Caco-2 (cell line): ENCODE measurements at regions not wholly inside any gene's neighbourhood (a gene's known extent, or its start where the extent isn't known, plus 50 kb on each side); places are given as distances from the start of the nearest gene placed in this dataset.

Experiments used
- BruUV-seq: library from RNA; stranded (reverse); fragments of 400-500 nt; replicated peaks from 2 replicates; lab custom pipeline; 2021; lab: Mats Ljungman, UMichigan
- CTCF ChIA-PET: fragments of 300-600 bp; sonication (Branson Sonifier 250); formaldehyde crosslinking; loops from one replicate; lab custom pipeline; 2022; ENCODE audit warnings: antibody characterized with exemption; lab: Charles Lee
- POLR2A ChIA-PET: fragments of 300-600 bp; sonication (Branson Sonifier 250); formaldehyde crosslinking; loops from one replicate; lab custom pipeline; 2022; ENCODE audit warnings: antibody characterized with exemption; lab: Charles Lee
- DNase-seq, 2 experiments: peaks; one replicate each; pipeline versions ENCODE4 v3.0.0 to v3.0.0-alpha.2; 2020 to 2022
- H3K27me3 ChIP-seq: replicated peaks from 2 replicates; pipeline ENCODE4 v1.6.0; 2011; ENCODE audit warnings: low read length; ENCODE audit not compliant: control insufficient read depth, insufficient read depth
- H3K36me3 ChIP-seq: 2 replicates; pipeline ENCODE4 v1.5.1; 2011; ENCODE audit warnings: low read length; ENCODE audit not compliant: control insufficient read depth, insufficient read depth
- H3K4me1 ChIP-seq: fragments of 250-450 bp; sonication (Bioruptor Pico); 2 replicates; pipeline ENCODE4 v1.5.1; 2020; ENCODE audit warnings: mild to moderate bottlenecking
- H3K4me3 ChIP-seq: 2 replicates; pipeline ENCODE4 v1.5.1; 2011; ENCODE audit warnings: low read depth, mild to moderate bottlenecking, control low read depth, low read length
- H3K9me3 ChIP-seq: fragments of 250-450 bp; sonication (Bioruptor Pico); 2 replicates; pipeline ENCODE4 v1.5.1; 2020; ENCODE audit warnings: mild to moderate bottlenecking, moderate library complexity
- H3K27ac Mint-ChIP-seq: one replicate; pipeline ENCODE4 v1.8.0; 2022; ENCODE audit warnings: mixed read lengths; ENCODE audit not compliant: unreplicated experiment
- H3K27me3 Mint-ChIP-seq: one replicate; pipeline ENCODE4 v1.8.0; 2022; ENCODE audit warnings: mixed read lengths; ENCODE audit not compliant: insufficient read depth, unreplicated experiment
- H3K36me3 Mint-ChIP-seq: one replicate; pipeline ENCODE4 v1.8.0; 2022; ENCODE audit warnings: mild to moderate bottlenecking, mixed read lengths; ENCODE audit not compliant: insufficient read depth, unreplicated experiment
- H3K4me1 Mint-ChIP-seq: one replicate; pipeline ENCODE4 v1.8.0; 2022; ENCODE audit warnings: low read depth, mixed read lengths; ENCODE audit not compliant: unreplicated experiment
- H3K4me3 Mint-ChIP-seq: one replicate; pipeline ENCODE4 v1.8.0; 2022; ENCODE audit warnings: mild to moderate bottlenecking, moderate library complexity, mixed read lengths; ENCODE audit not compliant: unreplicated experiment
- H3K9me3 Mint-ChIP-seq: one replicate; pipeline ENCODE4 v1.8.0; 2022; ENCODE audit warnings: mixed read lengths; ENCODE audit not compliant: unreplicated experiment
- intact Hi-C: fragments of 100-400 bp; cut with micrococcal nuclease; formaldehyde crosslinking; loops from one replicate; pipeline ENCODE4 v1.10.0; 2022; ENCODE audit not compliant: unreplicated experiment
- TF ChIP-seq, protein P1 (sequence below), 2 experiments: fragments of 200-600 bp in 1 of 2; IDR thresholded peaks; 1 replicate in 1 of 2; 2 replicates in 1 of 2; pipeline versions ENCODE4 v1.5.1 to v1.8.0; 2011 to 2022; ENCODE audit warnings: antibody characterized with exemption in 1 of 2, control low read depth in 1 of 2, inconsistent platforms in 1 of 2, low read depth in 1 of 2, low read length in 1 of 2, mild to moderate bottlenecking in 1 of 2, moderate library complexity in 1 of 2; ENCODE audit not compliant: insufficient read depth in 1 of 2, severe bottlenecking in 1 of 2, unreplicated experiment in 1 of 2

DNA sequence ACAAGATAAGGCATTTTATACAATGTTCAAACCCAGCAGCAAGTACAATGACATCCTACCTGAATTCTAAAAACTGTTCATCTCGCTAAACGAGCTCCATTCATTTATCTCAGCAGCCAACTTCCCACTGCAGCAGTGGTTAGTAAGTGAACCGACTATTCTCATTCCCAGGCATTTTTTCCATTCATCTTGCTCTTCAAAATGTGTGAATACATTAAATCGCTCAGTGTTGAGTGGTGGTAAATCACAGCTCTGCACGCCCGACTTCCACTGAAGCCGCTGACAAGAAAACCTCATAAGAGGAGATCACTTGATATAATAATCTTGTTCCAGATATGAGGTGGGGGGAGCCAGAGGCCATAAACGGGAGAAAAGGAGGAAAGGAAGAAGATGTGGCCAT, 746.2 kb upstream of the USP15 start:
- intact Hi-C loops: no loop called here
- peaks cover 6% of the 10 kb centered on the region for H3K27me3 Mint-ChIP-seq
- H3K9me3 Mint-ChIP-seq: no peaks in the 10 kb centered on the region
- Histone ChIP-seq H3K9me3 (no peaks in the 10 kb centered on the region), H3K4me3 (no peak overlapping the region), H3K27me3 (no peaks in the 10 kb centered on the region), H3K4me1 (no peaks in the 10 kb centered on the region), H3K36me3 (no peaks in the 10 kb centered on the region)
- no TSS peak for BruUV-seq
- no peak overlapping the region for H3K27ac Mint-ChIP-seq
- no peak overlapping the region for H3K4me3 Mint-ChIP-seq
- H3K36me3 Mint-ChIP-seq: no peaks in the 10 kb centered on the region
- H3K4me1 Mint-ChIP-seq: no peaks in the 10 kb centered on the region
- ChIA-PET POLR2A (no interaction called here), CTCF (no interaction called here)
- TF ChIP-seq, protein P1, sequence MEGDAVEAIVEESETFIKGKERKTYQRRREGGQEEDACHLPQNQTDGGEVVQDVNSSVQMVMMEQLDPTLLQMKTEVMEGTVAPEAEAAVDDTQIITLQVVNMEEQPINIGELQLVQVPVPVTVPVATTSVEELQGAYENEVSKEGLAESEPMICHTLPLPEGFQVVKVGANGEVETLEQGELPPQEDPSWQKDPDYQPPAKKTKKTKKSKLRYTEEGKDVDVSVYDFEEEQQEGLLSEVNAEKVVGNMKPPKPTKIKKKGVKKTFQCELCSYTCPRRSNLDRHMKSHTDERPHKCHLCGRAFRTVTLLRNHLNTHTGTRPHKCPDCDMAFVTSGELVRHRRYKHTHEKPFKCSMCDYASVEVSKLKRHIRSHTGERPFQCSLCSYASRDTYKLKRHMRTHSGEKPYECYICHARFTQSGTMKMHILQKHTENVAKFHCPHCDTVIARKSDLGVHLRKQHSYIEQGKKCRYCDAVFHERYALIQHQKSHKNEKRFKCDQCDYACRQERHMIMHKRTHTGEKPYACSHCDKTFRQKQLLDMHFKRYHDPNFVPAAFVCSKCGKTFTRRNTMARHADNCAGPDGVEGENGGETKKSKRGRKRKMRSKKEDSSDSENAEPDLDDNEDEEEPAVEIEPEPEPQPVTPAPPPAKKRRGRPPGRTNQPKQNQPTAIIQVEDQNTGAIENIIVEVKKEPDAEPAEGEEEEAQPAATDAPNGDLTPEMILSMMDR (IDR thresholded peaks at IDR 0.05; ENCODE audit: insufficient read depth in 1 of 2, low read depth in 1 of 2, low read length in 1 of 2, severe bottlenecking in 1 of 2, unreplicated experiment in 1 of 2): no peak
- no peak for DNase-seq

DNA sequence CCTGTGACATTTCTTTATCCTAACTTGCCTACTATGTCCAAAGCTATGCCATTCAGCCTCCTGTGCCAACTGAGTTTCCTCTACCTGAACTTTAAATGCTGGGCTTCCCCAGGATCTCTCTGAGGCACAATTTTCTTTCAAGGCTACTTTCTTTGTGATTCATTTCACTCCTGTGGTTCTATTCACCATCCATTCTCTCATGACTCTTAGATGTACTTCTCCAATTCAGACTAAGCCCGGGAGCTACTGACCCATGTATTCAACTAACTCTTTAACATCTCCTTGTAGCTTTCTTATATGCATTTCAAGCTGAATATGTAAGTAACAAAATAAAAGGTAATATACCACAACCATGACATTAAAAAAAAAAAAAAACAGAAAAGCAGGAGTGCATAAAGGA, 738.9 kb upstream of the USP15 start:
- Mint-ChIP-seq H3K4me3 (no peak overlapping the region), H3K36me3 (no peaks in the 10 kb centered on the region), H3K27me3 (peaks cover 12% of the 10 kb centered on the region), H3K27ac (no peak overlapping the region), H3K4me1 (no peaks in the 10 kb centered on the region), H3K9me3 (no peaks in the 10 kb centered on the region)
- no TSS peak for BruUV-seq
- H3K27me3 ChIP-seq: no peaks in the 10 kb centered on the region
- no peaks in the 10 kb centered on the region for H3K4me1 ChIP-seq
- no peaks in the 10 kb centered on the region for H3K36me3 ChIP-seq
- intact Hi-C loops: no loop called here
- no peaks in the 10 kb centered on the region for H3K9me3 ChIP-seq
- TF ChIP-seq, protein P1 (IDR thresholded peaks at IDR 0.05; ENCODE audit: insufficient read depth in 1 of 2, low read depth in 1 of 2, low read length in 1 of 2, severe bottlenecking in 1 of 2, unreplicated experiment in 1 of 2): no peak
- no peak for DNase-seq
- ChIA-PET POLR2A (no interaction called here), CTCF (no interaction called here)
- H3K4me3 ChIP-seq: no peak overlapping the region

DNA sequence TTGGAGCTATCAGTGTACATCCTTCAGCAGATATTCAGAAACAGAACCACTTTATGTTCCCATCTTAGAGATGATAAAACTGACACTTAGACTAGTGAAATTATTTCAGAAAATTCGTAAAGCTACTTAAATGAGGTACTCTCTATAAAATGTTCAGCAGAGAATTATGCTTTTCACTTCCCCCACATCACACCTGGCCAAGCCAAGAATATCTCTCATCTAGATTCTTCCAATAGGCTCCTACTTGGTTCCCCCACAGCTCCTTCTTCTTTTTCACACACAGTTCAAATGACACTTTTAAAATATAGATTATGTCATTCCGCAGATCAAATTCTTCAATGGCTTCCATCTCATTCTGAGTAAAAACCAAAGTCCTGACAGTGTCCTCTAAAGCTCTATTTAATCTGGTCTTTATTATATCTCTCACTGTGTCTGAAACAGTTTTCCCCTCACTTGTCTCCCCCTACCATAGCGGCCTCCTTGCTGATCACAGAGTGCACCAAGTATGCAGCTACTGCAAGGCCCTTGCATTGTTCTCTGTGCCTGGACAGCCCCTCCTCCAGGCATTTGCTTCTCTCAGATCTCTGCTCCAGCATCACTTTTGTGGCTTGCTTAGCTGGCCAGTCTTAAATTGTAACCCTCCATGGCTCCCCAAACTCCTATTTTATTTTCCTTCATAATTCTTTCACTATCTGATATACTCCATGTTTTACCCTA, 736.8 kb upstream of the USP15 start:
- intact Hi-C loops: no loop called here
- TF ChIP-seq, protein P1 (IDR thresholded peaks at IDR 0.05; ENCODE audit: insufficient read depth in 1 of 2, low read depth in 1 of 2, low read length in 1 of 2, severe bottlenecking in 1 of 2, unreplicated experiment in 1 of 2): no peak
- DNase-seq: no peak
- Mint-ChIP-seq H3K4me1 (no peaks in the 10 kb centered on the region), H3K27ac (no peak overlapping the region), H3K36me3 (no peaks in the 10 kb centered on the region), H3K9me3 (no peaks in the 10 kb centered on the region), H3K27me3 (peaks cover 12% of the 10 kb centered on the region), H3K4me3 (no peak overlapping the region)
- ChIA-PET CTCF (no interaction called here), POLR2A (no interaction called here)
- Histone ChIP-seq H3K4me1 (no peaks in the 10 kb centered on the region), H3K27me3 (no peaks in the 10 kb centered on the region), H3K36me3 (no peaks in the 10 kb centered on the region), H3K4me3 (no peak overlapping the region), H3K9me3 (no peaks in the 10 kb centered on the region)
- BruUV-seq: no TSS peak
